ENCODE measurements at regions not wholly inside any gene's neighbourhood (a gene's known extent, or its start where the extent isn't known, plus 50 kb on each side); places are given as distances from the start of the nearest gene placed in this dataset.

- TF ChIP-seq CTCF (conservative IDR thresholded peaks at IDR 0.05 in 1 of 2, IDR thresholded peaks at IDR 0.05 in 1 of 2; ENCODE audit: extremely low read depth in 1 of 2, insufficient read depth in 1 of 2, low read depth in 1 of 2, low read length in 2 of 2) = no peak
- TF ChIP-seq EZH2 (IDR thresholded peaks at IDR 0.05; ENCODE audit: borderline replicate concordance, low read length) = no peak
Measured at GRCh38 chr1:48071513-48071912, 74.3 kb upstream of the TRABD2B start.
